Common myeloid progenitor, CD34-positive (primary cell): ENCODE measurements at regions not wholly inside any gene's neighbourhood (a gene's known extent, or its start where the extent isn't known, plus 50 kb on each side); places are given as distances from the start of the nearest gene placed in this dataset.

Experiments used
- CTCF ChIA-PET: fragments of 350-600 bp; sonication (Branson Sonifier 250); formaldehyde crosslinking; loops from one replicate; lab custom pipeline; 2021; ENCODE audit warnings: antibody characterized with exemption; lab: Charles Lee
- POLR2A ChIA-PET: fragments of 350-600 bp; sonication (Branson Sonifier 250); formaldehyde crosslinking; loops from one replicate; lab custom pipeline; 2021; ENCODE audit warnings: antibody characterized with exemption; lab: Charles Lee
- DNase-seq, 3 donors: peaks; one replicate each; pipeline versions ENCODE4 v3.0.0 to v3.0.0-alpha.2; 2013
- H3K27ac ChIP-seq, 2 experiments: 1 replicate in 1 of 2; 2 replicates in 1 of 2; pipeline ENCODE4 v1.7.0; 2013; ENCODE audit warnings: inconsistent platforms in 2 of 2, low read length in 2 of 2, mild to moderate bottlenecking in 2 of 2, low read depth in 1 of 2, moderate library complexity in 1 of 2; ENCODE audit not compliant: severe bottlenecking in 2 of 2, insufficient read depth in 1 of 2, poor library complexity in 1 of 2
- H3K27me3 ChIP-seq, 5 experiments: replicated peaks in 2 of 5; 1 replicate in 3 of 5; 2 replicates in 2 of 5; pipeline versions ENCODE4 v1.6.1 to v1.7.0; 2013; ENCODE audit warnings: low read length in 4 of 5, mild to moderate bottlenecking in 2 of 5, moderate library complexity in 2 of 5, inconsistent platforms in 1 of 5; ENCODE audit not compliant: insufficient read depth in 5 of 5, control insufficient read depth in 4 of 5
- H3K36me3 ChIP-seq, 4 experiments: 1 replicate in 2 of 4; 2 replicates in 2 of 4; pipeline versions ENCODE4 v1.6.1 to v1.7.0; 2013; ENCODE audit warnings: low read length in 3 of 4, control low read depth in 1 of 4, mild to moderate bottlenecking in 1 of 4; ENCODE audit not compliant: control insufficient read depth in 4 of 4, insufficient read depth in 4 of 4
- H3K4me1 ChIP-seq, 4 experiments: 1 replicate in 3 of 4; 2 replicates in 1 of 4; pipeline versions ENCODE4 v1.6.1 to v1.7.1; 2013; ENCODE audit warnings: low read length in 3 of 4, mild to moderate bottlenecking in 3 of 4, control low read depth in 1 of 4, inconsistent platforms in 1 of 4, moderate library complexity in 1 of 4; ENCODE audit not compliant: control insufficient read depth in 4 of 4, insufficient read depth in 4 of 4; ENCODE audit errors: control extremely low read depth in 1 of 4
- H3K4me3 ChIP-seq, 7 experiments: 1 replicate in 4 of 7; 2 replicates in 3 of 7; pipeline versions ENCODE4 v1.5.1 to v1.7.0; 2013; ENCODE audit warnings: mild to moderate bottlenecking in 7 of 7, low read length in 6 of 7, moderate library complexity in 6 of 7, inconsistent platforms in 2 of 7, low read depth in 2 of 7, control low read depth in 1 of 7; ENCODE audit not compliant: insufficient read depth in 4 of 7, control insufficient read depth in 1 of 7; ENCODE audit errors: extremely low read depth in 1 of 7
- H3K9me3 ChIP-seq, 5 experiments: 1 replicate in 4 of 5; 2 replicates in 1 of 5; pipeline versions ENCODE4 v1.6.1 to v1.7.1; 2013; ENCODE audit warnings: low read length in 4 of 5, mild to moderate bottlenecking in 2 of 5, inconsistent platforms in 1 of 5, low read depth in 1 of 5, moderate library complexity in 1 of 5; ENCODE audit not compliant: control insufficient read depth in 4 of 5, insufficient read depth in 2 of 5; ENCODE audit errors: control extremely low read depth in 1 of 5
- WGBS: methylation state at CpG from one replicate; pipeline ENCODE4 v1.1.5; 2013; ENCODE audit not compliant: insufficient coverage; 5-methylcytosine and 5-hydroxymethylcytosine counted together

DNA sequence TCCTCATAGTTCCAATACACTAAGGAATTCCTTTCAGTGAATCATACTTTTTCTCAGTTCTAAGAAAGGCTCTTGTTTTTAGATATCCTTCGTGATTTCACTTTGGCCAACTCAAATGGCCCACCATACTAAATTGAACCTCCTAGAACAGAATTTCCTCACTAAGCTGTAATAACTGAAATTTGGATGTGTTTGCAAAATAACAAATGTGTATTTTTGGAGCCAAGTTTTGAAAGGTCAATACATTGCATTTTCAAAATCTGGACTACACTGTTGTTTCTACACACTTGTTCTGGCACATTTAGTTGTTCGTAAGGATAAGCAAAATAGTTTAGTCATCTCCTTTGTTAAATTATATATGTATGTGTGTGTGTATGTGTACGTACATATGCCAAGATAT, 439.0 kb upstream of the STXBP6 start:
- H3K27ac ChIP-seq, result no peak overlapping the region

GRCh38 chr14:25485381-25485780, 435.4 kb upstream of the STXBP6 start:
- Histone ChIP-seq H3K4me3 (no peak overlapping the region), H3K4me1 (no peaks in the 10 kb centered on the region), H3K36me3 (no peaks in the 10 kb centered on the region), H3K27ac (no peak overlapping the region), H3K9me3 (no peaks in the 10 kb centered on the region), H3K27me3 (no peaks in the 10 kb centered on the region)
- DNase-seq, result no peak
- ChIA-PET CTCF (no interaction called here), POLR2A (no interaction called here)
- WGBS, result 69% methylated on average over 1 of the region's 1 CpG

More for the DNA sequence above, 439.0 kb upstream of the STXBP6 start:
- no peaks in the 10 kb centered on the region for H3K27me3 ChIP-seq
- no peaks in the 10 kb centered on the region for H3K36me3 ChIP-seq
- H3K4me1 ChIP-seq, result no peaks in the 10 kb centered on the region
- CTCF ChIA-PET, result no interaction called here
- WGBS, result no CpG with 5 or more reads among the region's 3 CpGs
- no peak for DNase-seq
- H3K9me3 ChIP-seq, result no peaks in the 10 kb centered on the region
- POLR2A ChIA-PET, result interaction anchor here (0.7 kb wide), 1 partner anchor 243 kb away, joined by 7 read pairs; no protein-coding TSS in a partner anchor
- H3K4me3 ChIP-seq, result no peak overlapping the region

- no peaks in the 10 kb centered on the region for H3K36me3 ChIP-seq
- ChIA-PET CTCF (interaction anchor here (1.1 to 1.5 kb wide), 2 partner anchors 9 to 53 kb away, joined by 3 to 5 read pairs; no protein-coding TSS in a partner anchor), POLR2A (no interaction called here)
- H3K4me1 ChIP-seq, result no peaks in the 10 kb centered on the region
- no peak overlapping the region for H3K27ac ChIP-seq
- no peaks in the 10 kb centered on the region for H3K9me3 ChIP-seq
- H3K27me3 ChIP-seq, result no peaks in the 10 kb centered on the region
- no CpG with 5 or more reads among the region's 1 CpG for WGBS
- no peak overlapping the region for H3K4me3 ChIP-seq
- DNase-seq, result no peak
Measured at GRCh38 chr14:25484906-25485305, 435.0 kb upstream of the STXBP6 start.

GRCh38 chr14:25484235-25484634, 434.3 kb upstream of the STXBP6 start:
- CTCF ChIA-PET, result interaction anchor here (1.1 to 1.5 kb wide), 2 partner anchors 8 to 54 kb away, joined by 3 to 5 read pairs; no protein-coding TSS in a partner anchor
- no CpG with 5 or more reads among the region's 1 CpG for WGBS
- no peak for DNase-seq

GRCh38 chr14:25477316-25478098, 427.6 kb upstream of the STXBP6 start:
- Histone ChIP-seq H3K9me3 (no peaks in the 10 kb centered on the region), H3K36me3 (no peaks in the 10 kb centered on the region), H3K27me3 (no peaks in the 10 kb centered on the region), H3K27ac (no peak overlapping the region), H3K4me3 (no peak overlapping the region), H3K4me1 (no peaks in the 10 kb centered on the region)
- POLR2A ChIA-PET, result no interaction called here
- WGBS, result 79% methylated on average over 2 of the region's 2 CpGs
- CTCF ChIA-PET, result no interaction called here
- DNase-seq, result no peak

More at GRCh38 chr14:25484235-25484634, 434.3 kb upstream of the STXBP6 start:
- Histone ChIP-seq H3K27ac (no peak overlapping the region), H3K36me3 (no peaks in the 10 kb centered on the region), H3K27me3 (no peaks in the 10 kb centered on the region), H3K4me1 (no peaks in the 10 kb centered on the region), H3K4me3 (no peak overlapping the region), H3K9me3 (no peaks in the 10 kb centered on the region)
- POLR2A ChIA-PET, result no interaction called here

GRCh38 chr14:25472700-25473099, 422.8 kb upstream of the STXBP6 start:
- POLR2A ChIA-PET, result no interaction called here
- Histone ChIP-seq H3K4me3 (no peak overlapping the region), H3K27ac (no peak overlapping the region), H3K4me1 (no peaks in the 10 kb centered on the region), H3K36me3 (no peaks in the 10 kb centered on the region), H3K27me3 (no peaks in the 10 kb centered on the region), H3K9me3 (no peaks in the 10 kb centered on the region)
- no peak for DNase-seq
- CTCF ChIA-PET, result no interaction called here
- WGBS, result 100% methylated on average over 1 of the region's 1 CpG

GRCh38 chr14:25464772-25465171, 414.8 kb upstream of the STXBP6 start:
- POLR2A ChIA-PET, result no interaction called here
- H3K4me1 ChIP-seq, result no peaks in the 10 kb centered on the region
- DNase-seq, result no peak
- H3K4me3 ChIP-seq, result no peak overlapping the region
- H3K27me3 ChIP-seq, result no peaks in the 10 kb centered on the region
- no peaks in the 10 kb centered on the region for H3K36me3 ChIP-seq
- H3K9me3 ChIP-seq, result no peaks in the 10 kb centered on the region
- CTCF ChIA-PET, result no interaction called here
- no peak overlapping the region for H3K27ac ChIP-seq
